Tibial nerve (tissue), 4 donors: ENCODE measurements at regions not wholly inside any gene's neighbourhood (a gene's known extent, or its start where the extent isn't known, plus 50 kb on each side); places are given as distances from the start of the nearest gene placed in this dataset.

Experiments used
- CTCF ChIP-seq, 5 experiments: fragments of 200-600 bp in 3 of 5; fragments of 450-650 bp in 2 of 5; sonication (generic) in 3 of 5; IDR thresholded peaks; one replicate each; pipeline ENCODE4 v1.5.1; 2016 to 2019; ENCODE audit warnings: antibody characterized with exemption in 5 of 5, mild to moderate bottlenecking in 3 of 5, moderate library complexity in 2 of 5
- EP300 ChIP-seq, 2 donors: sonication (generic); formaldehyde crosslinking; IDR thresholded peaks; one replicate each; pipeline ENCODE4 v1.6.1; 2017; ENCODE audit warnings: antibody characterized with exemption in 2 of 2, mild to moderate bottlenecking in 1 of 2
- POLR2A ChIP-seq, 2 donors: fragments of 450-650 bp; IDR thresholded peaks; one replicate each; pipeline ENCODE4 v1.6.1; 2017; ENCODE audit warnings: antibody characterized with exemption in 2 of 2, mild to moderate bottlenecking in 2 of 2, moderate library complexity in 2 of 2

GRCh38 chr11:100557830-100558611 is 129.1 kb upstream of the ARHGAP42 start:
- no peak for TF ChIP-seq CTCF (IDR thresholded peaks at IDR 0.05)
- no peak for TF ChIP-seq EP300 (IDR thresholded peaks at IDR 0.05)
- no peak for TF ChIP-seq POLR2A (IDR thresholded peaks at IDR 0.05)
